Lower lobe of right lung (tissue), 2 donors: ENCODE measurements at regions not wholly inside any gene's neighbourhood (a gene's known extent, or its start where the extent isn't known, plus 50 kb on each side); places are given as distances from the start of the nearest gene placed in this dataset.

Experiments used
- ATAC-seq, 2 donors: fragments of 200-7000 bp; cut with Tn5 transposase; one replicate each; pipeline ENCODE4 v1.9.1; 2020 to 2022; ENCODE audit warnings: mild to moderate bottlenecking in 2 of 2, moderate library complexity in 2 of 2
- DNase-seq: peaks from one replicate; pipeline ENCODE4 v3.0.0-alpha.2; 2020
- H3K27ac ChIP-seq: fragments of 200-600 bp; one replicate; pipeline ENCODE4 v1.8.0; 2022
- H3K27me3 ChIP-seq: fragments of 200-600 bp; one replicate; pipeline ENCODE4 v1.8.0; 2022; ENCODE audit warnings: low read depth
- H3K36me3 ChIP-seq: fragments of 200-600 bp; one replicate; pipeline ENCODE4 v1.8.0; 2022; ENCODE audit warnings: mild to moderate bottlenecking
- H3K4me1 ChIP-seq: fragments of 200-600 bp; one replicate; pipeline ENCODE4 v1.8.0; 2022
- H3K4me3 ChIP-seq: fragments of 200-600 bp; one replicate; pipeline ENCODE4 v1.8.0; 2022; ENCODE audit warnings: mild to moderate bottlenecking
- H3K9me3 ChIP-seq: fragments of 200-600 bp; one replicate; pipeline ENCODE4 v1.8.0; 2022
- intact Hi-C: fragments of 100-400 bp; cut with DNase I; formaldehyde crosslinking; loops from one replicate; pipeline ENCODE4 v1.11.0; 2022
- TF ChIP-seq, protein P1 (sequence below): fragments of 200-600 bp; IDR thresholded peaks from one replicate; pipeline ENCODE4 v1.8.0; 2022; ENCODE audit warnings: antibody characterized with exemption, mild to moderate bottlenecking
- donor health status: DM: no; HTN: yes; CAD: no; lungs with severe emphysema.

DNA sequence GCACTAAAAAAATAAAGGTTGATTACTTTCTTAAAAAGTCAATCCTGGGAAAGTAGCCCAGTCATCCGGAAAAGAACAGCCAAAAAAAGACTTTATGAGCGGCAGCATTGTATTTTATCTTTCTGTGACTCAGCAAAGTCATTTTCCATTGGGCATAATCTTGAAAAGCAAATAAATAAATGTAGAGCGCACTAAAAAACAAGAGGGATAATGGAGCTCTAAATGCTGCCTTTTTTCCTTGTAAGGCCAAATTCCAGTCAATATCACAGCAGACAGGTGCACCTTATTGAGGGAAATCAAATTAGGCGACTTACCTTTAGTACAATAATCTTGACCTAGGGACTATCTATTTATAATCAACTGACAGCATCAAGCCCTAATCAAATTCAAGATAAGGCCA is 266.8 kb downstream of the MTRR start:
- H3K27me3 ChIP-seq: no peaks in the 10 kb centered on the region
- ATAC-seq (no peak), DNase-seq (no peak)
- H3K27ac ChIP-seq: no peak overlapping the region
- no peak overlapping the region for H3K4me3 ChIP-seq
- no peaks in the 10 kb centered on the region for H3K4me1 ChIP-seq
- TF ChIP-seq, protein P1, sequence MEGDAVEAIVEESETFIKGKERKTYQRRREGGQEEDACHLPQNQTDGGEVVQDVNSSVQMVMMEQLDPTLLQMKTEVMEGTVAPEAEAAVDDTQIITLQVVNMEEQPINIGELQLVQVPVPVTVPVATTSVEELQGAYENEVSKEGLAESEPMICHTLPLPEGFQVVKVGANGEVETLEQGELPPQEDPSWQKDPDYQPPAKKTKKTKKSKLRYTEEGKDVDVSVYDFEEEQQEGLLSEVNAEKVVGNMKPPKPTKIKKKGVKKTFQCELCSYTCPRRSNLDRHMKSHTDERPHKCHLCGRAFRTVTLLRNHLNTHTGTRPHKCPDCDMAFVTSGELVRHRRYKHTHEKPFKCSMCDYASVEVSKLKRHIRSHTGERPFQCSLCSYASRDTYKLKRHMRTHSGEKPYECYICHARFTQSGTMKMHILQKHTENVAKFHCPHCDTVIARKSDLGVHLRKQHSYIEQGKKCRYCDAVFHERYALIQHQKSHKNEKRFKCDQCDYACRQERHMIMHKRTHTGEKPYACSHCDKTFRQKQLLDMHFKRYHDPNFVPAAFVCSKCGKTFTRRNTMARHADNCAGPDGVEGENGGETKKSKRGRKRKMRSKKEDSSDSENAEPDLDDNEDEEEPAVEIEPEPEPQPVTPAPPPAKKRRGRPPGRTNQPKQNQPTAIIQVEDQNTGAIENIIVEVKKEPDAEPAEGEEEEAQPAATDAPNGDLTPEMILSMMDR: no peak
- intact Hi-C loops: no loop called here
- no peaks in the 10 kb centered on the region for H3K36me3 ChIP-seq
- no peaks in the 10 kb centered on the region for H3K9me3 ChIP-seq

DNA sequence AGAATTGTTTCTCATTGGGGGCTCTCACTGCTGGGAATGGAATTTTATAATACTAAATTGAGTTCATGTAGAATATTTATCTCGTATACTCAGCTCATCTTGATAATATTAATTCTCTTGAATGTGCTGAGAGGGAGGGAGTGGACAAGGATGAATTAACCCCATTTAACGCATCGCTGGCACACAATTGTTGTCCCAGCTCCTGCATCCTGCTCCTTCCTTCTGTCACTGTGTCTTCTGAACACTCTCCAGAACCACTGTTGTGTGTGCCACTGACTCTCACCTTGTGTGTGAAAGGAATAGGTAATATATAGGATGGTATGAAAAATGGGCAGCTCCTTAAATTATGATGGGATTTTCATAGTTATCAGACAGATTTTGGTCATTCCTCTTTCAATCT is 267.3 kb downstream of the MTRR start:
- Histone ChIP-seq H3K36me3 (no peaks in the 10 kb centered on the region), H3K9me3 (no peaks in the 10 kb centered on the region), H3K4me1 (no peaks in the 10 kb centered on the region), H3K4me3 (no peak overlapping the region), H3K27me3 (no peaks in the 10 kb centered on the region), H3K27ac (no peak overlapping the region)
- TF ChIP-seq, protein P1: no peak
- DNase-seq (no peak), ATAC-seq (no peak)
- intact Hi-C loops: no loop called here

DNA sequence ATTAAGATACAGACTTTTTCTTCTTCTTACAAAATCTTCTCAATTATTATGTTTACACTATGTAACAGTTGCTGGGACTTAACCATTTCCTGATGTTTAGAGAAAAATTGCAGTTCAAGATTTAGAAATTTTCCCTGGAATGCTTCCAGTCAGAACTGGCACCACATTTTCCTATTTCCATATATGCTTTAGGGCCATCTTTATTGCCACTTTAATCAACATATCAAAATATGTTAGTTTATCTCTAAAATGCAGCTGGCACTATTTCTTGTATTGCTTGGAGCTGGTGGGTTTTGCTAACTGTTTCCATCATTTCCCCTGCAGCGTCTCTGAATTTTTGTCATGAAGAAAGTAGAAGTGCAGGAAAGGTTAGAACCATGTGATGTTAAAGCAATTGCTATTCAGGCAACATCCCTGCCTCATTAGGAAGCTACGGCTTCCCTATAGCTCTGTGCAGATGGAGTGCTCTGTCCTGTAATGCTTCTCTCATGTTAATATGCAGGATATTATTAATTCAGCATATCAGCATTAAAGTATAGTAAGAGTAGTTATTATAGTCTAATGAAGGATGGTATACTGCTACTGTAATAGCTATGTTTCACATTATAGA is 269.1 kb downstream of the MTRR start:
- no peaks in the 10 kb centered on the region for H3K36me3 ChIP-seq
- TF ChIP-seq, protein P1: no peak
- no peak for ATAC-seq
- intact Hi-C loops: no loop called here
- H3K27me3 ChIP-seq: no peaks in the 10 kb centered on the region
- no peaks in the 10 kb centered on the region for H3K9me3 ChIP-seq
- no peaks in the 10 kb centered on the region for H3K4me1 ChIP-seq
- no peak overlapping the region for H3K4me3 ChIP-seq
- no peak for DNase-seq
- H3K27ac ChIP-seq: no peak overlapping the region

DNA sequence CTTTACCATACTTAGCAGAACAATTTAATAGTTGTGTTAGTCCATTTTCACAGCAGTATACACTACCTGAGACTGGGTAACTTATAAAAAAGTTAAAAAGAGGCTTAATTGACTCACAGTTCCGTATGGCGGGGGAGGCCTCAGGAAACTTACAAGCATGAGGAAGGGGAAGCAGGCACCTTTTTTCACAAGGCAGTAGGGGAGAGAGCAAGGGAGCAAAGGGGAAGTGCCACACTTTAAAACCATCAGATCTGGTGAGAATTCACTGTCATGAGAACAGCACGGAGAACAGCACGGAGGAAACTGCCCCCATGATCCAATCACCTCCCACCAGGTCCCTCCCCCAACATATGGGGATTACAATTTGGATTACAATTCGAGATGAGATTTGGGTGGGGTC is 269.9 kb downstream of the MTRR start:
- Histone ChIP-seq H3K9me3 (no peaks in the 10 kb centered on the region), H3K27me3 (no peaks in the 10 kb centered on the region), H3K27ac (no peak overlapping the region), H3K4me1 (no peaks in the 10 kb centered on the region), H3K4me3 (no peak overlapping the region), H3K36me3 (no peaks in the 10 kb centered on the region)
- no peak for DNase-seq
- TF ChIP-seq, protein P1: no peak
- no peak for ATAC-seq
- intact Hi-C loops: no loop called here

DNA sequence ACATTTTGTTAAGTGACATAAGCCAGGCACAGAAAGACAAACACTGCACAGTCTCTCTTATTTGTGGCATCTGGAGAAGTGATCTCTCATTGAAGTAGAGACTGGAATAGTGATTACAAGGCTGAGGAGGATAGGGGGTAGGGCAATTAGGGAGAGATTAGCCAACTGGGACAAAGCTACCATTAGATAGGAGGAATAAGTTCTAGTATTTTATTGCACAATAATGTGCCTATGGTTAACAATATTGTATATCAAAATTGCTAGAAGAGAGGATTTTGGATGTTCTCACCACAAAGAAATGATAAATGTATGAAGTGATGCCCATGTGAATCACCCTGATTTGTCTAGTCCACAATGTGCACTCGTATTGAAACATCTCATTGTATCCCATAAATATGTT is 281.8 kb downstream of the MTRR start:
- no peak overlapping the region for H3K4me3 ChIP-seq
- no peaks in the 10 kb centered on the region for H3K9me3 ChIP-seq
- TF ChIP-seq, protein P1: no peak
- DNase-seq: no peak
- intact Hi-C loops: no loop called here
- ATAC-seq: no peak
- H3K4me1 ChIP-seq: no peaks in the 10 kb centered on the region
- H3K27me3 ChIP-seq: no peaks in the 10 kb centered on the region
- no peaks in the 10 kb centered on the region for H3K36me3 ChIP-seq
- no peak overlapping the region for H3K27ac ChIP-seq

DNA sequence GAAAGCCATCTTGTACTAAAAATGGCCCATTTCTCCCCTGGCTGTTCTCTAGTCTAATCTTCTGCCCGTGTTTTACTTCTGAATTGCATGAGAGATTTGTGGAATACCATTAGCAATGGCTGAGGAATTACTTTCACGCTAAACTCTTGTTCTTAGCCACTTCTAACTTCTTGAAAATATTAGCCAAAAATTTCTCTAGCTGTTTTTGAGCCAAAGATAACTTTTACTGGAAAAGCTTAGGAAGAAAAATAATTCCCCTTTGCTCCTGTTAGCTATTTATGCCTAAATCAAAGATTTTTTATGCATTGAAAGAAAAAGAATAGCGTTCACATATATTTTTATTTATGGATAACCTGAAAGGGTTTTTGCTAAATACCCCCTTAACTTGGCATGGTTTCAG is 287.8 kb downstream of the MTRR start:
- H3K27ac ChIP-seq: no peak overlapping the region
- DNase-seq: no peak
- H3K36me3 ChIP-seq: no peaks in the 10 kb centered on the region
- ATAC-seq: no peak
- TF ChIP-seq, protein P1: no peak
- intact Hi-C loops: no loop called here
- no peak overlapping the region for H3K4me3 ChIP-seq
- no peaks in the 10 kb centered on the region for H3K9me3 ChIP-seq
- H3K27me3 ChIP-seq: no peaks in the 10 kb centered on the region
- no peaks in the 10 kb centered on the region for H3K4me1 ChIP-seq
